ENCODE measurements at regions not wholly inside any gene's neighbourhood (a gene's known extent, or its start where the extent isn't known, plus 50 kb on each side); places are given as distances from the start of the nearest gene placed in this dataset.

GRCh38 chr3:181533811-181534210 lies 177.9 kb upstream of the SOX2 start:
- Histone ChIP-seq H3K9ac (ENCODE audit: low read length) (no peak overlapping the region), H3K4me2 (ENCODE audit: low read length) (no peak overlapping the region), H2AFZ (ENCODE audit: low read depth, low read length) (no peak overlapping the region), H3K27me3 (ENCODE audit: insufficient read depth, low read depth, low read length) (no peaks in the 10 kb centered on the region), H3K36me3 (ENCODE audit: insufficient read depth, low read length) (no peaks in the 10 kb centered on the region), H3K9me3 (ENCODE audit: low read length) (no peaks in the 10 kb centered on the region), H3K27ac (ENCODE audit: low read length) (no peak overlapping the region), H3K4me3 (ENCODE audit: low read length) (no peak overlapping the region), H4K20me1 (ENCODE audit: insufficient read depth) (no peaks in the 10 kb centered on the region), H3K9me2 (ENCODE audit: insufficient read depth, low read length) (no peaks in the 10 kb centered on the region), H3K79me2 (replicated peaks; ENCODE audit: insufficient read depth, low read length) (peaks cover 10% of the 10 kb centered on the region), H3F3A (ENCODE audit: insufficient read depth, low read length, poor library complexity, severe bottlenecking) (no peaks in the 10 kb centered on the region)
- no peak for TF ChIP-seq SMC3 (conservative IDR thresholded peaks at IDR 0.05; ENCODE audit: poor library complexity)
- no peak for TF ChIP-seq EP300 (conservative IDR thresholded peaks at IDR 0.05; ENCODE audit: poor library complexity, severe bottlenecking)
- TF ChIP-seq REST (IDR thresholded peaks at IDR 0.05; ENCODE audit: borderline replicate concordance): no peak
- TF ChIP-seq POLR2AphosphoS5 (IDR thresholded peaks at IDR 0.05): no peak
- TF ChIP-seq RAD21 (conservative IDR thresholded peaks at IDR 0.05): no peak
- no peak for TF ChIP-seq EZH2 (IDR thresholded peaks at IDR 0.05; ENCODE audit: borderline replicate concordance, insufficient read depth, low read length, poor library complexity, severe bottlenecking)
- TF ChIP-seq MXI1 (conservative IDR thresholded peaks at IDR 0.05; ENCODE audit: poor library complexity, severe bottlenecking): no peak
- no peak for TF ChIP-seq CTCF (IDR thresholded peaks at IDR 0.05; ENCODE audit: poor library complexity, severe bottlenecking)
- no peak for TF ChIP-seq TAF1 (IDR thresholded peaks at IDR 0.05; ENCODE audit: low read depth)

- Histone ChIP-seq H3K9me2 (ENCODE audit: insufficient read depth, low read length) (no peaks in the 10 kb centered on the region), H3K4me2 (ENCODE audit: low read length) (no peak overlapping the region), H4K20me1 (ENCODE audit: insufficient read depth) (no peaks in the 10 kb centered on the region), H3K27me3 (ENCODE audit: insufficient read depth, low read depth, low read length) (no peaks in the 10 kb centered on the region), H3K79me2 (replicated peaks; ENCODE audit: insufficient read depth, low read length) (peaks cover 9% of the 10 kb centered on the region), H3K9ac (ENCODE audit: low read length) (no peak overlapping the region), H3K4me3 (ENCODE audit: low read length) (no peak overlapping the region), H3F3A (ENCODE audit: insufficient read depth, low read length, poor library complexity, severe bottlenecking) (no peaks in the 10 kb centered on the region), H3K9me3 (ENCODE audit: low read length) (no peaks in the 10 kb centered on the region), H3K27ac (ENCODE audit: low read length) (no peak overlapping the region), H2AFZ (ENCODE audit: low read depth, low read length) (no peak overlapping the region), H3K36me3 (ENCODE audit: insufficient read depth, low read length) (no peaks in the 10 kb centered on the region)
- no peak for TF ChIP-seq EP300 (conservative IDR thresholded peaks at IDR 0.05; ENCODE audit: poor library complexity, severe bottlenecking)
- TF ChIP-seq SMC3 (conservative IDR thresholded peaks at IDR 0.05; ENCODE audit: poor library complexity): no peak
- TF ChIP-seq CTCF (IDR thresholded peaks at IDR 0.05; ENCODE audit: poor library complexity, severe bottlenecking): no peak
- no peak for TF ChIP-seq RAD21 (conservative IDR thresholded peaks at IDR 0.05)
- no peak for TF ChIP-seq POLR2AphosphoS5 (IDR thresholded peaks at IDR 0.05)
- no peak for TF ChIP-seq EZH2 (IDR thresholded peaks at IDR 0.05; ENCODE audit: borderline replicate concordance, insufficient read depth, low read length, poor library complexity, severe bottlenecking)
- no peak for TF ChIP-seq MXI1 (conservative IDR thresholded peaks at IDR 0.05; ENCODE audit: poor library complexity, severe bottlenecking)
- TF ChIP-seq REST (IDR thresholded peaks at IDR 0.05; ENCODE audit: borderline replicate concordance): no peak
Observed at GRCh38 chr3:181530584-181530983, 181.1 kb upstream of the SOX2 start.

Measured in neural cell (in vitro differentiated cells).